DMS153 treated with DMSO at 0.1 percent for 48 hours (cell line): ENCODE measurements at regions not wholly inside any gene's neighbourhood (a gene's known extent, or its start where the extent isn't known, plus 50 kb on each side); places are given as distances from the start of the nearest gene placed in this dataset.
"Not testable (repeated sequence)": the region's sequence is repeated elsewhere in the genome, so short reads cannot be mapped to it uniquely, and the experiment has no call there.

Source experiments
- DNase-seq: peaks from one replicate; lab custom pipeline; 2025; ENCODE audit not compliant: unreplicated experiment; lab: John Stamatoyannopoulos, UW

- DNase-seq, result no peak
Measured at GRCh38 chr4:160386846-160387245, 1284.0 kb downstream of the RAPGEF2 start.

GRCh38 chr4:160399826-160400225 lies 1296.9 kb downstream of the RAPGEF2 start:
- no peak for DNase-seq

- DNase-seq, result no peak
Measured at GRCh38 chr4:160403081-160403480, 1300.2 kb downstream of the RAPGEF2 start.

GRCh38 chr4:160406263-160406825 lies 1303.5 kb downstream of the RAPGEF2 start:
- no peak for DNase-seq

- DNase-seq, result no peak
Measured at GRCh38 chr4:160414496-160414895, 1311.6 kb downstream of the RAPGEF2 start.

- no peak for DNase-seq
Measured at GRCh38 chr4:160423879-160424451, 1321.1 kb downstream of the RAPGEF2 start.

- DNase-seq, result no peak
Measured at GRCh38 chr4:160426233-160426632, 1323.4 kb downstream of the RAPGEF2 start.

- no peak for DNase-seq
Measured at GRCh38 chr4:160450876-160451275, 1348.0 kb downstream of the RAPGEF2 start.

GRCh38 chr4:160481696-160482690 lies 1379.1 kb downstream of the RAPGEF2 start:
- DNase-seq, result not testable (repeated sequence)

- no peak for DNase-seq
Measured at GRCh38 chr4:160485071-160485687, 1382.3 kb downstream of the RAPGEF2 start.

GRCh38 chr4:160492181-160492580 lies 1389.3 kb downstream of the RAPGEF2 start:
- DNase-seq, result no peak

- DNase-seq, result no peak
Measured at GRCh38 chr4:160493206-160493605, 1390.3 kb downstream of the RAPGEF2 start.

GRCh38 chr4:160495356-160495755 lies 1392.5 kb downstream of the RAPGEF2 start:
- DNase-seq, result no peak

- DNase-seq, result no peak
Measured at GRCh38 chr4:160498211-160498610, 1395.3 kb downstream of the RAPGEF2 start.

GRCh38 chr4:160505724-160506123 lies 1402.8 kb downstream of the RAPGEF2 start:
- no peak for DNase-seq

- no peak for DNase-seq
Measured at GRCh38 chr4:160510928-160511327, 1408.0 kb downstream of the RAPGEF2 start.

- DNase-seq, result no peak
Measured at GRCh38 chr4:160514126-160514525, 1411.2 kb downstream of the RAPGEF2 start.

GRCh38 chr4:160523231-160523630 lies 1420.4 kb downstream of the RAPGEF2 start:
- DNase-seq, result no peak

- DNase-seq, result no peak
Measured at GRCh38 chr4:160537681-160538080, 1434.8 kb downstream of the RAPGEF2 start.

GRCh38 chr4:160546201-160546600 lies 1443.3 kb downstream of the RAPGEF2 start:
- DNase-seq, result no peak

GRCh38 chr4:160549951-160550519 lies 1447.2 kb downstream of the RAPGEF2 start:
- DNase-seq, result not testable (repeated sequence)
